ENCODE measurements at regions not wholly inside any gene's neighbourhood (a gene's known extent, or its start where the extent isn't known, plus 50 kb on each side); places are given as distances from the start of the nearest gene placed in this dataset.

- TF ChIP-seq RAD21 (IDR thresholded peaks at IDR 0.05) (no peak), MAX (IDR thresholded peaks at IDR 0.05) (no peak), CTCF (IDR thresholded peaks at IDR 0.05; ENCODE audit: low read depth, low read length, missing input control) (no peak), REST (IDR thresholded peaks at IDR 0.05) (no peak), ZBTB33 (IDR thresholded peaks at IDR 0.05) (no peak)
Observed at GRCh38 chr12:19700969-19701368, 261.7 kb downstream of the AEBP2 start.
